Uterus (tissue), 3 donors: ENCODE measurements at regions not wholly inside any gene's neighbourhood (a gene's known extent, or its start where the extent isn't known, plus 50 kb on each side); places are given as distances from the start of the nearest gene placed in this dataset.

Experiments
- DNase-seq, 2 donors: peaks; one replicate each; pipeline ENCODE4 v3.0.0-alpha.2; 2019 to 2020
- H3K27ac ChIP-seq, 2 donors: fragments of 200-600 bp; sonication (generic); 1 replicate in 1 of 2; 2 replicates in 1 of 2; pipeline ENCODE4 v1.5.1; 2016 to 2018
- H3K27me3 ChIP-seq, 2 donors: fragments of 200-600 bp; sonication (generic); one replicate each; pipeline ENCODE4 v1.5.1; 2018 to 2019; ENCODE audit warnings: control low read depth in 1 of 2
- H3K36me3 ChIP-seq, 2 donors: fragments of 200-600 bp; sonication (generic); one replicate each; pipeline ENCODE4 v1.5.1; 2019; ENCODE audit warnings: control low read depth in 1 of 2
- H3K4me1 ChIP-seq, 2 donors: fragments of 200-600 bp; sonication (generic); one replicate each; pipeline ENCODE4 v1.5.1; 2018 to 2019; ENCODE audit warnings: control low read depth in 1 of 2
- H3K4me3 ChIP-seq, 2 donors: fragments of 200-600 bp; sonication (generic); 1 replicate in 1 of 2; 2 replicates in 1 of 2; pipeline ENCODE4 v1.5.1; 2018 to 2019; ENCODE audit warnings: mild to moderate bottlenecking in 1 of 2
- H3K9me3 ChIP-seq, 2 donors: fragments of 200-600 bp; sonication (generic); one replicate each; pipeline ENCODE4 v1.5.1; 2019; ENCODE audit warnings: control low read depth in 1 of 2
- POLR2A ChIP-seq, 2 donors: fragments of 450-650 bp; IDR thresholded peaks; one replicate each; pipeline ENCODE4 v1.6.1; 2016; ENCODE audit warnings: antibody characterized with exemption in 2 of 2, mild to moderate bottlenecking in 1 of 2, moderate library complexity in 1 of 2
- intact Hi-C: fragments of 100-400 bp; cut with DNase I; formaldehyde crosslinking; loops from one replicate; pipeline ENCODE4 v1.15.1; 2023; ENCODE audit warnings: low total_unique reads
- TF ChIP-seq, protein P1 (sequence below), 4 experiments: fragments of 200-600 bp in 2 of 4; fragments of 450-650 bp in 2 of 4; sonication (generic) in 2 of 4; IDR thresholded peaks; one replicate each; pipeline ENCODE4 v1.5.1; 2016 to 2019; ENCODE audit warnings: antibody characterized with exemption in 4 of 4, mild to moderate bottlenecking in 2 of 4, moderate library complexity in 1 of 4
- donor health status: DM: yes; HTN: yes; CAD: no.

DNA sequence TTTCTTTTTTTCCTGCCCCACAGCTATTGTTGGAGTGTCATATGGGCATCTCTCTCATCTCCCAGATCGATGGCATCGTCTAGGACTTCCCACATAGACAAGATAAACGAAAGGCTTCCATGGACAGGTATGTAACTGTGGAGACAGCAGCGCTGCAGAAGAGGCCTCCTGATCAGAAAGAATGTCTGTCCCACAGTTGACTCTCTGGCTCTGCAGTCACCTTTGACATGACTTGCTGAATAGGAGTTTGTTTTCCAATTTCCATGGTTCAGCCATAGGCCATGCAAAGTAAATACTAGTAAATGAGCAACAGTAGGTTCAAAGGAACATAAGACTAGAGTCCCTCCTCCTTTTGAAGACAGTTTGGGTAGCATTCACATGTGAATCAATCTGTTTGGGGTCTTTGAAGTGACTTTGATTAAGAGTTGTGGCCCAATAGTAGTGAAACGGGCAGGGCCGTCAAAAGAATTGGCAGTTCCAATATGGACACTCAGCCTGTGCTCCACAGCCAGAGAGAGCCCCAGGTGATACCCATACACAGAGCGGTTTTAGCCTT is 134.7 kb upstream of the IFNGR1 start:
- no peaks in the 10 kb centered on the region for H3K4me1 ChIP-seq
- TF ChIP-seq, protein P1, sequence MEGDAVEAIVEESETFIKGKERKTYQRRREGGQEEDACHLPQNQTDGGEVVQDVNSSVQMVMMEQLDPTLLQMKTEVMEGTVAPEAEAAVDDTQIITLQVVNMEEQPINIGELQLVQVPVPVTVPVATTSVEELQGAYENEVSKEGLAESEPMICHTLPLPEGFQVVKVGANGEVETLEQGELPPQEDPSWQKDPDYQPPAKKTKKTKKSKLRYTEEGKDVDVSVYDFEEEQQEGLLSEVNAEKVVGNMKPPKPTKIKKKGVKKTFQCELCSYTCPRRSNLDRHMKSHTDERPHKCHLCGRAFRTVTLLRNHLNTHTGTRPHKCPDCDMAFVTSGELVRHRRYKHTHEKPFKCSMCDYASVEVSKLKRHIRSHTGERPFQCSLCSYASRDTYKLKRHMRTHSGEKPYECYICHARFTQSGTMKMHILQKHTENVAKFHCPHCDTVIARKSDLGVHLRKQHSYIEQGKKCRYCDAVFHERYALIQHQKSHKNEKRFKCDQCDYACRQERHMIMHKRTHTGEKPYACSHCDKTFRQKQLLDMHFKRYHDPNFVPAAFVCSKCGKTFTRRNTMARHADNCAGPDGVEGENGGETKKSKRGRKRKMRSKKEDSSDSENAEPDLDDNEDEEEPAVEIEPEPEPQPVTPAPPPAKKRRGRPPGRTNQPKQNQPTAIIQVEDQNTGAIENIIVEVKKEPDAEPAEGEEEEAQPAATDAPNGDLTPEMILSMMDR (IDR thresholded peaks at IDR 0.05) = no peak
- TF ChIP-seq POLR2A (IDR thresholded peaks at IDR 0.05) = no peak
- no peaks in the 10 kb centered on the region for H3K9me3 ChIP-seq
- no peak overlapping the region for H3K4me3 ChIP-seq
- H3K27me3 ChIP-seq = no peaks in the 10 kb centered on the region
- intact Hi-C loops = no loop called here
- H3K27ac ChIP-seq = no peak overlapping the region
- no peak for DNase-seq
- no peaks in the 10 kb centered on the region for H3K36me3 ChIP-seq

DNA sequence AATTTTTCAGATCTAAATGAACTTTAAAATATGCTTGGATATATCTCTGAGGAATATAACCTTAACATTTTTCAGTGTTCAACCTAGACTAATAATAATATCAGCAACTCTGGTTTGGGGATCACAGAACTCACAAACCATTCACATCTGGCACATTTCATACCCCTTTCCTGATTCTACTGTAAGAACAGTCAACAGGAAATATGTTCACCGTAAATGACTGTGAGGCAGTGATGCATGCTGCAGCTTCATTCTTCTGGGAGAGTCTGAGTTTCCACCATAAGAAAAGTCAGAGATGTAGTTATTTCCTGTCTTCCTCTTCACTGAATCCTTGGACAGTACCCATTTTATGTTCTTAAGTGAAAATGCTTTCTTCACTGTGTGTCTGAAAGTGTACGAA is 134.2 kb upstream of the IFNGR1 start:
- TF ChIP-seq, protein P1 (IDR thresholded peaks at IDR 0.05) = no peak
- TF ChIP-seq POLR2A (IDR thresholded peaks at IDR 0.05) = no peak
- Histone ChIP-seq H3K36me3 (no peaks in the 10 kb centered on the region), H3K27me3 (no peaks in the 10 kb centered on the region), H3K27ac (no peak overlapping the region), H3K9me3 (no peaks in the 10 kb centered on the region), H3K4me1 (no peaks in the 10 kb centered on the region), H3K4me3 (no peak overlapping the region)
- intact Hi-C loops = no loop called here
- no peak for DNase-seq

DNA sequence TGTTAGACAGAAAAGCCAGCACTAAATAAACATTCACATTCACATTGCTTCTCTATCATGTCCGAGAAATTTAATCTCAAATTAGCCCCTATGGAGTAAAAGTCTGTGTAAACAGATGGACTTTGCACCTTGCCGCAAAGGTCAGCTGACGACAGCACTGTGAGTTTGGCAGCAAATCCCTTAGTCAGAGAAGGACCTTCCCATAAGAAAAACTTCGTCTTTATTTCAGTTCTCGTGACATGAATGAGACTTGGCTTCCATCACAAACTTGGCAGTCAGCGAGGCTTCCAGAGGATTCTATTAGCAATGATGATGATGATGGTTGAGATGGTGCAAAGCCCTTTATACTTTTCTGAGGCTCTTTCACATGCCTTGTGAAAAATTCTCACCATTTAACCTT is 133.7 kb upstream of the IFNGR1 start:
- TF ChIP-seq, protein P1 (IDR thresholded peaks at IDR 0.05) = no peak
- TF ChIP-seq POLR2A (IDR thresholded peaks at IDR 0.05) = no peak
- Histone ChIP-seq H3K4me1 (no peaks in the 10 kb centered on the region), H3K27me3 (no peaks in the 10 kb centered on the region), H3K9me3 (no peaks in the 10 kb centered on the region), H3K4me3 (no peak overlapping the region), H3K27ac (no peak overlapping the region), H3K36me3 (no peaks in the 10 kb centered on the region)
- intact Hi-C loops = no loop called here
- no peak for DNase-seq

DNA sequence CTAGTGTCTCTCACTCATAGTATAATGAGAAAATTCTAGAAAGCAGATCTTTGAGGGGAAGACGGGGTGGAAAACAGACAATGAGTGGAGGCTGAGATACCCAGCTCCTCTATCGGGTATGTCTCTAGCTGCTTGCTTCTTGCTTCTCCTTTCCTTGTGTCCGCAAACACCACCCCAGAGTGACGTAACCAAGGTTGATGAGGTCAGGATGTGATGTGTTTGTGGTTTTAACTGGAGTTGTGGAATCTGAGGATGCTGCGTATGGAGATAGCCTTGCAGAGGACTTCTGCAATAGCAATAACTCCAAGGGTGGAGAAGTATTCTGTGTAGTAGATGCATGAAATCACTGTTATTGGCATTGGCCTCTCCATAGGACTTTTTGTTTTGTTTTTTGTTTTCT is 132.7 kb upstream of the IFNGR1 start:
- Histone ChIP-seq H3K27me3 (no peaks in the 10 kb centered on the region), H3K9me3 (no peaks in the 10 kb centered on the region), H3K4me3 (no peak overlapping the region), H3K36me3 (no peaks in the 10 kb centered on the region), H3K27ac (no peak overlapping the region), H3K4me1 (no peaks in the 10 kb centered on the region)
- intact Hi-C loops = no loop called here
- no peak for DNase-seq
- TF ChIP-seq, protein P1 (IDR thresholded peaks at IDR 0.05) = no peak
- TF ChIP-seq POLR2A (IDR thresholded peaks at IDR 0.05) = no peak

DNA sequence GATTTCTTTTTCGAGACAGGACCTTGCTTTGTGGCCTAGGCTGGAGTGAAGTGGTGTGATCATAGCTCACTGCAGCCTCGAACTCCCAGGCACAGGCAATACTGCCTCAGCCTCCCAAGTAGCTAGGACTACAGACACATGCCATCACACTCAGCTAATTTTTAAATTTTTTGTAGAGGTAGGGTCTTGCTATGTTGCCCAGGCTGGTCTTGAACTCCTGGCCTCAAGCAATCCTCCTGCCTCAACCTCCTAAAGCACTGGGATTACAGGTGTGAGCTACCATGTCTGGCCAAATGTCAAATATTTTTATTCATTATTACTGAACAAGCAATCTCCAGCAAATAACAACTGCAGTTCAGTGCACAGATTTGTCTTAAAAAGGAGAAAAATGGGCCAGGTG is 131.7 kb upstream of the IFNGR1 start:
- Histone ChIP-seq H3K36me3 (no peaks in the 10 kb centered on the region), H3K4me1 (no peaks in the 10 kb centered on the region), H3K9me3 (no peaks in the 10 kb centered on the region), H3K27me3 (no peaks in the 10 kb centered on the region), H3K4me3 (no peak overlapping the region), H3K27ac (no peak overlapping the region)
- intact Hi-C loops = no loop called here
- TF ChIP-seq, protein P1 (IDR thresholded peaks at IDR 0.05) = no peak
- no peak for TF ChIP-seq POLR2A (IDR thresholded peaks at IDR 0.05)
- DNase-seq = no peak
